Fibroblast of the aortic adventitia (primary cell): ENCODE measurements at regions not wholly inside any gene's neighbourhood (a gene's known extent, or its start where the extent isn't known, plus 50 kb on each side); places are given as distances from the start of the nearest gene placed in this dataset. TPM values are rescaled to one million over a fixed set of nuclear protein-coding genes. Genes with fewer than 3 reads are reported as not detected.
"Not testable (repeated sequence)": the region's sequence is repeated elsewhere in the genome, so short reads cannot be mapped to it uniquely, and the experiment has no call there.

ENCODE experiments used
- DNase-seq: peaks from one replicate; pipeline ENCODE4 v3.0.0-alpha.2; 2010; ENCODE audit warnings: low read depth
- H3K4me3 ChIP-seq: 2 replicates; pipeline ENCODE4 v1.5.1; 2011; ENCODE audit warnings: low read depth, mild to moderate bottlenecking, control low read depth, low read length, moderate library complexity
- small RNA-seq: library from RNA; depleted of rRNA; stranded (forward); fragments of <200 nt; gene quantifications from one replicate; pipeline ENCODE3, GENCODE V24; 2012
- TF ChIP-seq, protein P1 (sequence below): IDR thresholded peaks from 2 replicates; pipeline ENCODE4 v1.5.1; 2011; ENCODE audit warnings: mild to moderate bottlenecking, low read length, control low read depth, inconsistent platforms; ENCODE audit not compliant: insufficient read depth

- TF ChIP-seq, protein P1, sequence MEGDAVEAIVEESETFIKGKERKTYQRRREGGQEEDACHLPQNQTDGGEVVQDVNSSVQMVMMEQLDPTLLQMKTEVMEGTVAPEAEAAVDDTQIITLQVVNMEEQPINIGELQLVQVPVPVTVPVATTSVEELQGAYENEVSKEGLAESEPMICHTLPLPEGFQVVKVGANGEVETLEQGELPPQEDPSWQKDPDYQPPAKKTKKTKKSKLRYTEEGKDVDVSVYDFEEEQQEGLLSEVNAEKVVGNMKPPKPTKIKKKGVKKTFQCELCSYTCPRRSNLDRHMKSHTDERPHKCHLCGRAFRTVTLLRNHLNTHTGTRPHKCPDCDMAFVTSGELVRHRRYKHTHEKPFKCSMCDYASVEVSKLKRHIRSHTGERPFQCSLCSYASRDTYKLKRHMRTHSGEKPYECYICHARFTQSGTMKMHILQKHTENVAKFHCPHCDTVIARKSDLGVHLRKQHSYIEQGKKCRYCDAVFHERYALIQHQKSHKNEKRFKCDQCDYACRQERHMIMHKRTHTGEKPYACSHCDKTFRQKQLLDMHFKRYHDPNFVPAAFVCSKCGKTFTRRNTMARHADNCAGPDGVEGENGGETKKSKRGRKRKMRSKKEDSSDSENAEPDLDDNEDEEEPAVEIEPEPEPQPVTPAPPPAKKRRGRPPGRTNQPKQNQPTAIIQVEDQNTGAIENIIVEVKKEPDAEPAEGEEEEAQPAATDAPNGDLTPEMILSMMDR = no peak
- no peak for DNase-seq
- no peak overlapping the region for H3K4me3 ChIP-seq
These were observed 178.1 kb downstream of the POTEB3 start for GRCh38 chr15:21261965-21262850.

GRCh38 chr15:21261396-21261964, 178.8 kb downstream of the POTEB3 start:
- DNase-seq = no peak
- TF ChIP-seq, protein P1 = no peak
- H3K4me3 ChIP-seq = no peak overlapping the region

DNA sequence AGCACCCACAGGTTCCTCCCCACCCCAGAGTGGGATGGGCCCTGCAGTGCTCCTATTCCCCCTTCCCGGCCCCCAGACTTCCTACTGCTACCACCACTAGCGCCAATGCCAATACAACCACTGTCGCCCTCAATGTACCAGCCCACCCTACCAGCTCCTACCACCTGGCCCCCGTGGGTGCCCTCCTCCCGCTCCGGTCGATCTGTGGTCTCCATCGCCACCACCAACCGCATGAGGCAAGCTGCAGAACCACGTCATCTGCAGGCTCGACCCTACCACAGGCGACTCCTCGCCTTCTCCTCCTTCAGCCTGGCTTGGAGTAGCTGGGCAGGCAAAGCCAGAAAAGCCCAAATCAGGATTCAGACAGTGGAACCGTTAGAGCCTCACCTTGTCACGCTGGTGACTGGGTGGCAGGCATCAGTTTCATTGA, 179.3 kb downstream of the POTEB3 start:
- TF ChIP-seq, protein P1 = no peak
- H3K4me3 ChIP-seq = no peak overlapping the region
- DNase-seq = no peak

GRCh38 chr15:21258635-21259034, 181.7 kb downstream of the POTEB3 start:
- DNase-seq = not testable (repeated sequence)

DNA sequence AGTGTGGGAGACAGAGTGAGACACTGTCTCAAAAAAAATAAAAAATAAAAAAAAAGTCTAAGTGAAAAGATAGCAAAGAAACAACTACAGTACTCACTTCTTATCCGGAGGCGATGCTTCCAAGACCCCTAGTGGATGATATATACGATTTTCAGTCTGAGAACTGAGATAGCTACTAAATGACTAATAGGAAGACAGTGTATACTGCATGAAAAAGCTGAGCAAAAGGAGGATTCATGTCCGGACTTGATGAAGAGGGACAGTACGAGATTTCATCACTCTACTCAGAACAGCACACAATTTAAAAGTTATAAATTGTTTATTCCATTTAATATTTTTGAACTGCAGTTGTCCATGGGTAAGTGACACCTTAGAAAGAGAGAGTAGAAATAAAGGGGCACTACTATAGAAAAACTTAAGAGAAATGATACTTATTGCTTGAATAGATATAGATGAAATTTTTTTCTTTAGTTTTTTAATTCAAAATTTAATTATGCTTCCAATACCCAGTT, 190.7 kb downstream of the POTEB3 start:
- not testable (repeated sequence) for DNase-seq, H3K4me3 ChIP-seq

More at GRCh38 chr15:21258635-21259034, 181.7 kb downstream of the POTEB3 start:
- H3K4me3 ChIP-seq = not testable (repeated sequence)

Small RNA genes in the stretch of these regions (small RNA-seq; reads per million reads assigned to genes)
- not detected for gene RNU6-1235P
